C4-2B (cell line): ENCODE measurements at regions not wholly inside any gene's neighbourhood (a gene's known extent, or its start where the extent isn't known, plus 50 kb on each side); places are given as distances from the start of the nearest gene placed in this dataset.

Experiments
- H3K27ac ChIP-seq: fragments of 450-650 bp; 2 replicates; pipeline ENCODE4 v1.5.1; 2017
- ZFX ChIP-seq: fragments of 450-650 bp; IDR thresholded peaks from 2 replicates; pipeline ENCODE4 v1.6.1; 2017
- TF ChIP-seq, protein P1 (sequence below): fragments of 450-650 bp; conservative IDR thresholded peaks from 2 replicates; pipeline ENCODE4 v1.5.1; 2017; ENCODE audit warnings: mild to moderate bottlenecking

- no peak overlapping the region for H3K27ac ChIP-seq
- TF ChIP-seq ZFX = no peak
- TF ChIP-seq, protein P1, sequence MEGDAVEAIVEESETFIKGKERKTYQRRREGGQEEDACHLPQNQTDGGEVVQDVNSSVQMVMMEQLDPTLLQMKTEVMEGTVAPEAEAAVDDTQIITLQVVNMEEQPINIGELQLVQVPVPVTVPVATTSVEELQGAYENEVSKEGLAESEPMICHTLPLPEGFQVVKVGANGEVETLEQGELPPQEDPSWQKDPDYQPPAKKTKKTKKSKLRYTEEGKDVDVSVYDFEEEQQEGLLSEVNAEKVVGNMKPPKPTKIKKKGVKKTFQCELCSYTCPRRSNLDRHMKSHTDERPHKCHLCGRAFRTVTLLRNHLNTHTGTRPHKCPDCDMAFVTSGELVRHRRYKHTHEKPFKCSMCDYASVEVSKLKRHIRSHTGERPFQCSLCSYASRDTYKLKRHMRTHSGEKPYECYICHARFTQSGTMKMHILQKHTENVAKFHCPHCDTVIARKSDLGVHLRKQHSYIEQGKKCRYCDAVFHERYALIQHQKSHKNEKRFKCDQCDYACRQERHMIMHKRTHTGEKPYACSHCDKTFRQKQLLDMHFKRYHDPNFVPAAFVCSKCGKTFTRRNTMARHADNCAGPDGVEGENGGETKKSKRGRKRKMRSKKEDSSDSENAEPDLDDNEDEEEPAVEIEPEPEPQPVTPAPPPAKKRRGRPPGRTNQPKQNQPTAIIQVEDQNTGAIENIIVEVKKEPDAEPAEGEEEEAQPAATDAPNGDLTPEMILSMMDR = no peak
Measured at GRCh38 chr7:131255242-131255641, 72.4 kb upstream of the MKLN1 start.

DNA sequence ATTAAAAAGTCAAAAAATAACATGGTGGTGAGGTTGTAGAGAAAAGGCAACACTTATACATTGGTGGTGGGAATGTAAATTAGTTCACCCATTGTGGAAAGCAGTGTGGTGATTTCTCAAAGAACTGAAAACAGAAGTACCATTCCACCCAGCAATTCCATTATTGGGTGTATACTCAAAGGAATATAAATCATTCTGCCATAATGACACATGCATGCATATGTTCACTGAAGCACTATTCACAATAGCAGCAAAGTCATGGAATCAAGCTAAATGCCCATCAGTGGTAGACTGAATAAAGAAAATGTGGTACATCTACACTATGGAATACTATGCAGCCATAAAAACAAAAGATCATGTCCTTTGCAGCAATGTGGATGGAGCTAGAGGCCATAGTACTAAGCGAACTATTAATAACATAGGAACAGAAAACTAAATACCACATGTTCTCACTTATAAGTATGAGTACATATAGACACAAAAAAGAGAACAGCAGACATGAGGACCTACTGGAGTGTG lies 66.1 kb upstream of the MKLN1 start:
- H3K27ac ChIP-seq = no peak overlapping the region
- TF ChIP-seq, protein P1 = no peak
- TF ChIP-seq ZFX = no peak

GRCh38 chr7:131265227-131265626 lies 62.4 kb upstream of the MKLN1 start:
- TF ChIP-seq, protein P1 = no peak
- no peak for TF ChIP-seq ZFX
- H3K27ac ChIP-seq = no peak overlapping the region

- H3K27ac ChIP-seq = no peak overlapping the region
- TF ChIP-seq, protein P1 = no peak
- TF ChIP-seq ZFX = no peak
Measured at GRCh38 chr7:131267631-131268030, 60.0 kb upstream of the MKLN1 start.

DNA sequence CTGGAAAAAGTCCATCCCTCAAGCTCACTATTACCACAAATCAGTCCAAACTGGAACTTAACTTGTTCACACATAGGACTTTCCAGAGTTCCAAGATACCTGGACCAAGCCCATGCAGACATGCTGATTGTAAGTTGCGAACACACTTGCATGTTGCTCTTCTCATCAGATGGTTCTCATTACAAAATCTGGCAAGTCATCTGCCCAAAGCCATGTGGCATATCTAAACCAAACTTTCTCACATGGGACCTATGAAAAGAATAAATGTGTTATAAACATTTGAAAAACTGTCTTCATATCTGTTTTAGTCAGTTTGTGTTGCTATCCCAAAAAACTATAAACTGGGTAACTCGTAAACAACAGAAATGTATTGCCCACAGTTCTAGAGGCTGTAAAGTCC lies 58.8 kb upstream of the MKLN1 start:
- no peak overlapping the region for H3K27ac ChIP-seq
- TF ChIP-seq, protein P1 = no peak
- TF ChIP-seq ZFX = no peak

- TF ChIP-seq, protein P1 = no peak
- TF ChIP-seq ZFX = no peak
- no peak overlapping the region for H3K27ac ChIP-seq
Measured at GRCh38 chr7:131272086-131272485, 55.6 kb upstream of the MKLN1 start.

- no peak overlapping the region for H3K27ac ChIP-seq
- no peak for TF ChIP-seq ZFX
- TF ChIP-seq, protein P1 = no peak
Measured at GRCh38 chr7:131274986-131275385, 52.7 kb upstream of the MKLN1 start.
